Sigmoid colon (tissue), 4 donors: ENCODE measurements at regions not wholly inside any gene's neighbourhood (a gene's known extent, or its start where the extent isn't known, plus 50 kb on each side); places are given as distances from the start of the nearest gene placed in this dataset.

Experiments used
- CTCF ChIP-seq, 4 experiments: fragments of 450-650 bp in 3 of 4; fragments of 200-600 bp in 1 of 4; IDR thresholded peaks; one replicate each; pipeline ENCODE4 v1.5.1; 2016 to 2019; ENCODE audit warnings: antibody characterized with exemption in 4 of 4, mild to moderate bottlenecking in 3 of 4, moderate library complexity in 2 of 4
- EP300 ChIP-seq, 4 donors: sonication (generic); formaldehyde crosslinking; IDR thresholded peaks; one replicate each; pipeline ENCODE4 v1.6.1; 2017; ENCODE audit warnings: antibody characterized with exemption in 4 of 4
- POLR2A ChIP-seq, 2 donors: fragments of 450-650 bp; IDR thresholded peaks; one replicate each; pipeline ENCODE4 v1.6.1; 2016; ENCODE audit warnings: antibody characterized with exemption in 2 of 2, mild to moderate bottlenecking in 2 of 2, moderate library complexity in 2 of 2

- TF ChIP-seq CTCF (IDR thresholded peaks at IDR 0.05) (no peak), EP300 (IDR thresholded peaks at IDR 0.05) (no peak), POLR2A (IDR thresholded peaks at IDR 0.05) (no peak)
Measured at GRCh38 chr7:157077986-157078644, 60.6 kb upstream of the UBE3C start.
